Daoy (cell line): ENCODE measurements at regions not wholly inside any gene's neighbourhood (a gene's known extent, or its start where the extent isn't known, plus 50 kb on each side); places are given as distances from the start of the nearest gene placed in this dataset.

Experiments used
- DNase-seq: peaks from one replicate; pipeline ENCODE4 v3.0.0-alpha.2; 2015; ENCODE audit warnings: low read depth

DNA sequence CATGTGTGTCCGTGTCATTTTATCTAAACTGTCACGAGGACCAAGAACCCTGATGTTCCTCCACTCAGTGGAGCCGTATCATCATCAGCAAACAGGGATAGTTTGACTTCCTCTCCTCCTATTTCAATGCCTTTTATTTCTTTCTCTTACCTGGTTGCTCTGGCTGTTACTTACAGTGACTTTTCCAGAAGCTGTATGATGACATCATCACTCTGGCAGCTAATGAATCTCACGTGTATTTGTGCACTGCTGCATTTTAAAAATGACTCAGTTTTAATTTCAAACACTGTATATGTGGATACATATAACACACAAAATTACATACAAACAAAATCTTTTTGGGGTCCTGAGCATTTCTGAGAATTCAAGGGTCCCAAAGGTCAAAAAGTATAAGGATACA lies 481.4 kb downstream of the CDH2 start:
- DNase-seq = peak; percentile 2

DNA sequence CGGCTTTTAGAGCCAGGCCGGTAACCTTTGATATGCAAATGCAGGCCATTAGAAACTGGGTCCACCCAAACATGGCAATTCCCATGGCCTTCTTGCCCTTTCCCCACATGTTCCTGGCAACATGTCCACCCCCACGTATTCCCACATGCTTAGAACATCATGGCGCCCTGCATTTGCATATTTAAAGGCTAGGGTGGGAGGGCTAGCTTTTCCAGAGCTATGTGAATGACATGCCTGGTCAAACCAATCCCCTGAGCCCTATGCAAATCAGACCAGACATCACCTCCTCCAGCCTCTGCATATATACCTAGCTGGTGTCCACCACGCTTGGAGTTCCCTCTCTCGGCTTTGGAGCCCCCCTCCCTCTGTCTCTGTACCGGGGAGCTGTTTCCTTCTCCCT lies 481.9 kb downstream of the CDH2 start:
- DNase-seq = peak; percentile 21

DNA sequence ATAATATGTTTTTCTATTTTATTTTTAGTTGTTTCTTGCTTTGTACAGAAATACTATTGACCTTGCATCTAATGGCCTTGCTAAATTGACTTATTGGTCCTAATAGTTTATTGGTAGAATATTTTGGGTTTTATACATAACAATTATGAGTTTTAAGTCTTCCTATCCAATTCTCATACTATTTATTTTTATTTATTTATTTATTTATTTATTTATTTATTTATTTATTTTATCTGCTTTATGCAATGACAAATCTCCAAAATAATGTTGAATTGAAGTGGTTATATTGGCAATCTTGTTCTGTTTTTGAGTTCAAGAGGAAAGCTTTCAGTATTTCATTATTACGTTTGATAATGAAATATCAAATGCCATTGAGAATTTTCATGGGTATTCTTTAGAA lies 488.3 kb downstream of the CDH2 start:
- no peak for DNase-seq

GRCh38 chr18:27687351-27687979 lies 489.5 kb downstream of the CDH2 start:
- DNase-seq = no peak

GRCh38 chr18:27685807-27686412 lies 491.0 kb downstream of the CDH2 start:
- DNase-seq = peak; percentile 26

- DNase-seq = no peak
These were observed 491.8 kb downstream of the CDH2 start for GRCh38 chr18:27685091-27685490.

- no peak for DNase-seq
These were observed 489.3 kb upstream of the CHST9 start for GRCh38 chr18:27674411-27674810.

- no peak for DNase-seq
These were observed 488.8 kb upstream of the CHST9 start for GRCh38 chr18:27673861-27674260.

DNA sequence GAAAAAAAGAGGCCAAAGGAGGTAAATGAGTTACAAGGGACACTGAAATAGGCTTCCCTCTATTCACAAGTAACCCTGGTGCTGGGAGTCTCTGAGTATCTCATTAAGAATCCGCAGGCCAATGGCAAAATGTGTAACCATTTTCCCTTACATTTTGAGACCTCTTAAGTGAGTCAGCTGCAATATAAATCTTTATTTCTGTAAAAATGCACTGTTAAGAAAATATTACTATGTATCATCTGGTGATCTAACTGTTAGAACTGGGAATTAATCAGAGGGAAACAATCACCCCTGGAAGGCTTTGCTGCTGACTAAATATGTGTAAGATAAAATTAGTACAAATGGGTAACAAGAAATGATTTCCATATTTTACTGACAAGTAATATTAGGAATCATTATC lies 483.1 kb upstream of the CHST9 start:
- DNase-seq = no peak

DNA sequence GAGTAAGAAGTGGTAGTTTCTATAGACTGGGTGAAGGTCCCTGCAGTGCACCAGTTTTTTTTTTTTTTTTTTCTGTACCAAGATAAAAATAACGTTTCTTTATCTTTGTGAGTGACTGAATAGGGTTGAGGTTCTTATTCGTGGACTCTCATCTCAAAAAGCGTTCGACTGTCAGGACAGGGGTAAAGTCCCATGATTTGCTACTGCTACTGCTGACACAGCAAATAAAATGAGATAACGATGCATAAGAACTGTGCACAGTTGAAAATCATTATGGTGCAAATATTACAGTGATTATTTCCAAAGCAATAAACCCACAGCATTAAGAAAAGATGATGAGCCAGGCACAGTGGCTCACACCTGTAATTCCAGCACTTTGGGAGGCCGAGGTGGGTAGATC lies 482.0 kb upstream of the CHST9 start:
- no peak for DNase-seq

DNA sequence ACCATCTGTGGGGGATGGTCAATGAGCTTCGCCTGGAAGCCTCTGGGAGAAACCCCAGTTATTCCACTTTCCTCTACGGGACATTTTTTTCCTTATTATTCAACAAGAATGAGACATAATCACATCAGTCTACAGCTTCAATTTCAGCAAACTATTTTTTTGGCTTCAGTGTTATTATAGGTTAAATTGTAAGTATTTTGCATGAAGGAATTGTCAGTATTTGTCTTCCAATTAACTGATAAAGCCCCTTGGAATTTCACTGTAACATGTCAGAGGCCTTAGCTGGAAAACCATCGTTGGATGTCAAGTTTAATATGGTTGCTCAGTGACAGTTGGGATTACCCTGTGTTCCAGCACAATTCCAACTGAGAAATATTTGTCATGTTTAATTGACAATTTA lies 480.9 kb upstream of the CHST9 start:
- DNase-seq = no peak

DNA sequence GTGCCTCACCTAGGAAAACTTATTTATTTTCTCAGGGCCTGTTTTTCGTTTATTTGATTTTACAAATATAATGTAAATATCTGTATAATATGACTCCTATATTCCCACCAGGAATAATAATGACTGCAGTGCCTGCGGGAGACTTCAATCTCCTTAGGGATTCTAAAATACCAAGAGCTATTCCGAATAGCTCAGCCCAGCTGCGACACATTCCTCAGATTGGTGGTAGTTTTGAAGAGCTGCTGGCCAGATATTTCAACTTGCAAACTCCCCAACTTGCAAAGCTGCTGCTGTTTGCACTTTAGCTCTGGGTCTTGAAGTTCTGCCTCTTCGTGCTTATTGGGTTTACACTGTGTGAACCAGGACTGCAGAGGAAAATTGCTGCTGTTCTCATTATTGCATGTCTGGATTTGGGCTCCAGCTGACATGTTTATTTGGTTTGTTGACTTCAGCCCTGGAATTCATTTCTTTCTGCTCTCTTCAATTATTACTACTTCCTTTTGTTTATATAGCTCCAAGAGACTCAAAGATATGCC lies 480.2 kb upstream of the CHST9 start:
- DNase-seq = no peak

DNA sequence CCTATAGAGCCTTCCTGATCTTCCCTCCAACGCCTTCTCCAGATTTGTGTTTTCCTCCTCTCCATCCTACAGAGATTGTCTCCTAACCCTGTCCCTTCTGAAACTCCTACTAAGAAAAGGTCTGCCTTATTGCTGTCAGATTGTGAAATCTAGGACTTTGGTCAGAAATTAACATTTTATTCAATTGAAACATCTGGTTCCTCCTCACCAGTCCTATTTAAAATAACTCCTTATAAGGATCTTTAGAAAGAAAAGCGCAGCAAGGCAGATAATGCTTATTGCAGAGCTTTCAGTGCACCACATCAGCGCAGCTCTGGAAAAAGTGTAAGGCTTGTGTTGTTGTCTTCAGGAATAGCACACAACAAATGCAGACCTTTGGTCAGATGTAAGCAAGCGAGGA lies 477.8 kb upstream of the CHST9 start:
- DNase-seq = no peak

DNA sequence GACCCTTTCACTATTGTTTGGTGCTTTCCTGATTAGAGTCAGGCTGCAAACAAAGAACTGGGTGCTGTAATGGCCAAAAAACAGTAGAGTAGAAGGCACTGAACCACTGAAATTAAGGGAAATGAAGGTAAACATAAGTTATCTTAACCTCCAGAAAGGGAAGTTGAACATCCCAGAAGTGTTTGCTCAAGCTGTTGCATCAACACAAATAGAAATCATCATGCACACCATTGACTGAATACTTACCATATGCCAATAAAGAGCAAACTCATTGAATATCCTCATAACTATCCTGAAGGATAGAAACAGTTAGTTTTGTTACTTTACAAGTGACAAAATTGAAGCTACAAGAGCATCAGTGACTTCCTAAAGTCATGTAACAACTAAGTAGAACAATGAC lies 477.4 kb upstream of the CHST9 start:
- DNase-seq = no peak

GRCh38 chr18:27661320-27662018 lies 476.4 kb upstream of the CHST9 start:
- DNase-seq = no peak

DNA sequence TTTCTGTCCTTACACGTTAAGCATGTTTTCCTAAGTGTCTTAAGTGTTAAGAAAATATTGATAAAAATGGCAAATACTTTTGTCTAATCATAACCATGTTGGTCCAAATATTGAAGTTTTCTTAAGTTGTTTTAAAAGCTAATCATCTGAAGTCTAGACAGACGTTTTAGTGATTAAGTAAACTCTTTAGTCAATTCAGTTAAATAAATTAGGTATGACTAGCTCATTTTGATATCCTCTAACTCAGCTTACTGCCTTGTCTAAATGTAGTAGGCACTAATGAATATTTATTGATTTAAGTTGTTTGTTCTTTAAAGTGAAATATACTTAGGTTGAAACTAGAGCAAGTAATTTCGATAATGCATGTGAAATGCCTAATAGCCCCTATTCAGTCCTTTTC lies 471.8 kb upstream of the CHST9 start:
- DNase-seq = no peak

GRCh38 chr18:27656167-27656778 lies 471.2 kb upstream of the CHST9 start:
- peak; percentile 70 for DNase-seq

DNA sequence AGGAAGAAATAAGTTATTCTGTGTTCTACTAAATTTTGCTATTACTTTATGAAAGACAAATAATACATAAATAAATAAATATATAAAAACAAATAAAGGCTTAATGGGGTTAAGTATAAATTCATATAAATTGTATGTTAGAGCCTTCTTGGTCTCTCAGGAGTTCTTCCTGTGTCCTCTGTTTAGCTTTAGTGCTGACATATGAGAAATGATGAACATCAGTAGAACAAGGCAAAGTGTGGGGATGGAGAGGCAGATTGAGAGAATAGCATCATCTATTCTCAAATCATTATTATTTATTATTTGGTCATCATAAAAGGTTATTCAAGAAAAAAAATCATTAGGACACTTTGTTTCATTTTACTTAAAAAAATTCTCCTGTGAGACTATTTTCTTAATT lies 468.1 kb upstream of the CHST9 start:
- DNase-seq = no peak

GRCh38 chr18:27652480-27653121 lies 467.5 kb upstream of the CHST9 start:
- DNase-seq = no peak

DNA sequence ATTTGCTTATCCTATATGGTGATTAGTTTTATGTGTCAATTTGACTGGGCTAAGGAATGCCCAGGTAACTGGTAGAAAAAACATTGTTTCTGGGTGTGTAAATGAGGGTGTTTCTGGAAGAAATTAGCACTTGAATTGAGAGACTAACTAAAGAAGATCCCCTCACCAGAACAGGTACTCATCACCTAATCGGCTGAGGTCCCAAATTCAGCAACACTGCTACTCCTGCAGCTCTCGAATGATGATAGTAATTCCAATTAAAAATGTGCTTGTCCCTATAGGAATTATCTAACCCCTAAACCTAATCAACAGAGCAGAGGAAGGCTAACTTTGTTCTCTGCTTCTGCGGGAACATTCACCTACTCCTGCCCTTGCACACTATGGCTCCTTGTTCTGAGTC lies 464.5 kb upstream of the CHST9 start:
- no peak for DNase-seq

DNA sequence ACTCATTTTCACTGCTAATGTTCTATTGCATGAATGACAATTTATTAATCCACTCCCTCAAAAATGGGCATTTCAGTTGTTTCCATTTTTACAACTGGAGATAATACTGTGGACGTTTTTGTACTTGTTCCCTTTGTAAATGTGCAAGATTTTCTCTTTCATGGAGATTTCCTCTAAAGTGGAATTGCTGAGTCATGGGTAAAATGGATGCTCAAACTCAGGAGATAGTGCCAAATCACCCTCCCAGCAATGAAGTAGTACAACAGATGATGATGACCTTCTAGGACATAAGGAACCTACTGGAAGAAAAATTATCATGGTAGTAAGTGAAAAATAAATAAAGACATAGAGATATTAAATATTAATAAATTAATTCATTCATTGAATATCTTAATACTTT lies 460.8 kb upstream of the CHST9 start:
- no peak for DNase-seq

DNA sequence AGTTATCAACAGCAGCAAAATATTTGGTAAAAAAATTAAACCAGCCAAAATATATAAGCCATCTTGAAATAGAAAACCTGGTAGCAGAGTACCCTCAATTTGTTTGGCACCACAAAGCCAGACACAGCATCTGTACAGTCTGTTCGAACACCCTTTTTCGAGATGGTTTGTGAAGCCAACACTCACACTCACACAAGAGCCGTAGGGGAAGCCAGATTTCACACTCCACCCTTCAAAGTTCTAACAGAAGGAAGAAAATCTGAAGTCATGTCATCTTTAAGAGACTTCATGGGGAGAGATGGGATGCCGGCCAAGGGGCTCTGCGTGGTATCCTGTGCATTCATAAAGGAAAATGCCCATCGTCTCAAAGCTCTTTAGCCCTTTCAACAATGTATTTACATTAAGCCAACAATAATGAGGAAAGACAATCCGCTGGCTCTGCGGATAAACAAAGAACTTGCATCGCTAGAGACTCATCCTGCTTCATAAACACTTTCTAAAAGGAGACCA lies 451.5 kb upstream of the CHST9 start:
- DNase-seq = no peak
